GM12873 (cell line): ENCODE measurements at regions not wholly inside any gene's neighbourhood (a gene's known extent, or its start where the extent isn't known, plus 50 kb on each side); places are given as distances from the start of the nearest gene placed in this dataset.

ENCODE experiments used
- TF ChIP-seq, protein P1 (sequence below): IDR thresholded peaks from 2 replicates; pipeline ENCODE4 v1.5.1; 2012; ENCODE audit warnings: low read depth, mild to moderate bottlenecking, moderate library complexity, low read length, control low read depth; ENCODE audit not compliant: insufficient read depth; ENCODE audit errors: missing control alignments

- TF ChIP-seq, protein P1, sequence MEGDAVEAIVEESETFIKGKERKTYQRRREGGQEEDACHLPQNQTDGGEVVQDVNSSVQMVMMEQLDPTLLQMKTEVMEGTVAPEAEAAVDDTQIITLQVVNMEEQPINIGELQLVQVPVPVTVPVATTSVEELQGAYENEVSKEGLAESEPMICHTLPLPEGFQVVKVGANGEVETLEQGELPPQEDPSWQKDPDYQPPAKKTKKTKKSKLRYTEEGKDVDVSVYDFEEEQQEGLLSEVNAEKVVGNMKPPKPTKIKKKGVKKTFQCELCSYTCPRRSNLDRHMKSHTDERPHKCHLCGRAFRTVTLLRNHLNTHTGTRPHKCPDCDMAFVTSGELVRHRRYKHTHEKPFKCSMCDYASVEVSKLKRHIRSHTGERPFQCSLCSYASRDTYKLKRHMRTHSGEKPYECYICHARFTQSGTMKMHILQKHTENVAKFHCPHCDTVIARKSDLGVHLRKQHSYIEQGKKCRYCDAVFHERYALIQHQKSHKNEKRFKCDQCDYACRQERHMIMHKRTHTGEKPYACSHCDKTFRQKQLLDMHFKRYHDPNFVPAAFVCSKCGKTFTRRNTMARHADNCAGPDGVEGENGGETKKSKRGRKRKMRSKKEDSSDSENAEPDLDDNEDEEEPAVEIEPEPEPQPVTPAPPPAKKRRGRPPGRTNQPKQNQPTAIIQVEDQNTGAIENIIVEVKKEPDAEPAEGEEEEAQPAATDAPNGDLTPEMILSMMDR: no peak
Observed at GRCh38 chr14:106513302-106513701, 986.9 kb downstream of the TMEM121 start.

- TF ChIP-seq, protein P1: peak; percentile 77
Observed at GRCh38 chr14:106518054-106518943, 991.9 kb downstream of the TMEM121 start.

DNA sequence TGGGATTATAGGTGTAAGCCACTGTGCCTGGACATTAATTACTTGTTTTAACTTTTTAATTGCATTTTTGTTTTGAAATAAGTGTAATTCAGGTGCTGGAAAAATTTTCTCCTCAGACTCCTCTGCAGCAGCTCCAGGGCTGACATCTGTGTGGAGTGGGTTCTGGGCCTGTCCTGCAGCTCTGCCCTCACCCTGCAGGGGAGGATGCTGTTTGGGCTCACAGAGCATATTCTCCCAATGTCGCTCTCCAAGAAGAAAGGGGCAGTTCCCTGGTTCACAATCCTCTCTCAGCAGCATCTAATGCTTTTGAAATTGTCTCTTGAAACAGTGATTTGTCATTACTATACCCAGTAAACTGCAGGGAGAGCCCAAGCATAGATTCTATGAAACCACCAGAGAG, 995.7 kb downstream of the TMEM121 start:
- TF ChIP-seq, protein P1: peak; percentile 14

- TF ChIP-seq, protein P1: no peak
Observed at GRCh38 chr14:106522990-106523389, 996.6 kb downstream of the TMEM121 start.

- TF ChIP-seq, protein P1: no peak
Observed at GRCh38 chr14:106528717-106529116, 1002.3 kb downstream of the TMEM121 start.

- TF ChIP-seq, protein P1: no peak
Observed at GRCh38 chr14:106530031-106530422, 1003.6 kb downstream of the TMEM121 start.

- TF ChIP-seq, protein P1: peak; percentile 84
Observed at GRCh38 chr14:106530423-106531107, 1004.2 kb downstream of the TMEM121 start.
